ENCODE measurements at regions not wholly inside any gene's neighbourhood (a gene's known extent, or its start where the extent isn't known, plus 50 kb on each side); places are given as distances from the start of the nearest gene placed in this dataset.

DNA sequence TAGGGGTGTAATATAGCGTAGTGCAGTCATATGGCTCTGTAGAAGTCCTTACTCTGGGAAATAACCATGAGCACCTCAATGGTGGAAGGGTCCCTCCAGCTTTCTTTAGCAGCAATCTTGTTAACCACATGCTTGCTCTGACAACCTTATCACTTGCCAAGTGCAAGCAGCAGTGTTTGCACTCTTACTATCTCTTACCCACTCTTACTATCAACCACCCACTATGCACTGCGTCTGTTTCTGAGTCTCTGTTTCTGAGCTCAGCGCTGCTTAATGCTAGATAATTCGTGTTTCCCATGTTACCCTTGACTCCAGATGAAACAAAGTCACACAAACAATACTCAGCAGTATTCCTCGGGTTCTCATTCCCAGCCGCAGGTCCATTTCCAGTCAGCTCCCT is 433.7 kb upstream of the PFKP start:
- DNase-seq (ENCODE audit: low read depth) = no peak

DNA sequence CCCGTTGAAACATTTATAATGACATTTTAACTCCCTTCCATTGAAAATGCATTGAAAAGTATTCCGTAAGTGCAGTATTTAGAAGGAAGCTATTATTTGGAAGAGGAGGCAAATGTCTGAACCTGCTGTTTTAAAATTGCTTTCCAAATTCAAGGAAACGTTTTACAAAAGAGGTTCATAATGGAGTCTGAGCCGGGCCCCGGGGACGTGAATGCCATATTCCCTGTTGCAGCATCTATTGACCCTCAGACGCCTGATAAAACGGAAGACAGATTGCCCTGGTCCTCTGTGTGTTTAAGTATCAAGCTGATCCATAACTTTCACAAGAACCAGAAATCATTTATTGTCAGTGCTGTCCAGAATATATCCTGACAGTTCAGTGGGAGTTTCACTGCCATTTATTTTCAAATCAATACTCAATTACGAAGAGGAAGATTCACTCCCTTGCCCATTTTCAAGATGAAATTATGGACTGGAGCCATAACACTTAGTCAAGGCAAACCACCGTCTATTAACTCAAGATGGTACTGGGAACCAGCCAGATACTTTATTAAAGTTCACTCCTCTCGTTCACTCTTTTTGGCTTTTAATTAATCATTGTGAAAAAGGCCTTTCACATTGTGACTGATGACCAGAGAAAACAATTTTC is 435.7 kb upstream of the PFKP start:
- DNase-seq (ENCODE audit: low read depth) = no peak

DNA sequence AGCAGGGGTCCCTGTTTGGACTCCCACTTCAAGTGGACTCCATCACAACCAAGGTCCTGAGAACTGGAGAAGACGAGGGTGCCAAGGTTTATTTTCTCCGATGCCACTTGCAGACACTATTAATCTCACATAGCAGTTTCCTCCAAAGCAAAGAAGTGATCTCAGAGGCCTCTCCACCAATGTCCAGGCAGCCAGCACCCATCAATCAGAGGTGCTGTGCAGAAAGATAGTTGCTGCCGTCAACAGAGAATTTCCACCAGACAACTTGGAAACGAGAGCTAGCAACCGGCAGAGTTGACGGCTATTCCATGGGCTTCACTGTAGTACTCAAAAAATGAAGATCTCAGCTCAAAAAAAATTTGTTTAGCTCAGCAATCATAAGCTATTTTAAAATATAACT is 438.6 kb upstream of the PFKP start:
- DNase-seq (ENCODE audit: low read depth) = no peak

DNA sequence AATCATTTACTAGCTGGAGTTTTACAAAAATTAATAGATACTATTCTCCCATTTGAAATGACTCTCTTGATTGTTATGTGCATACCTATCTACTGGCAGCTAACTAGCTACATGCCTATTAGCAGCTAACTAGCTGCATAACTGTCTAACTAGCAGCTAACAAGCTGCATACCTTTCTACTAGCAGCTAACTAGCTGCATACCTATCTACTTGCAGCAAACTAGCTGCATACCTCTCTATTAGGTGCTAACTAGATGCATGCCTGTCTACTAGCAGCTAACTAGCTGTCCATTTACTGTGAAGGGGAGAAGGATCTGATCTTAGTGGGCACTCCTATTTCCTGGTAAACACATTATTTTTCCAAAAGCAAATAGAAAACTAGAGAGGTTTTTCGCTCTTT is 439.4 kb upstream of the PFKP start:
- DNase-seq (ENCODE audit: low read depth) = no peak

DNA sequence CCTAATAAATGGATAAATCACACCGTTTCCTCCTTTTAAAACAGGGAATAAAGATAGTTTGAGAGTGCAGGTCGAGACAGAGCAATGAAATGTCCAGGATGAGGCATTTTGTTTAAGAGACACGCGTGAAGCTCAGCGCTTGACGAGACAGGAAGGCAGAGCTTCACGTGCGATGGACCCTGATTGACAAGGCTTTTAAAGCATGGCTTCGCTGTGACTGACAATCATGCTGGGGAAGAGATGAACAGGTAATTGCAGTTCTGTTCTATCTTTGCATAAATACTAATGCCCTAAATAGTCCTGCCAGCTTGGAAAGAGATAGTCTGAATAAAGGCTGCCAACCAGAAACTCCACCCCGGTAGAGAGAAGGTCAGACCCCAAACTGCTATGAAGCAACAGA is 442.3 kb upstream of the PFKP start:
- no peak for DNase-seq (ENCODE audit: low read depth)

DNA sequence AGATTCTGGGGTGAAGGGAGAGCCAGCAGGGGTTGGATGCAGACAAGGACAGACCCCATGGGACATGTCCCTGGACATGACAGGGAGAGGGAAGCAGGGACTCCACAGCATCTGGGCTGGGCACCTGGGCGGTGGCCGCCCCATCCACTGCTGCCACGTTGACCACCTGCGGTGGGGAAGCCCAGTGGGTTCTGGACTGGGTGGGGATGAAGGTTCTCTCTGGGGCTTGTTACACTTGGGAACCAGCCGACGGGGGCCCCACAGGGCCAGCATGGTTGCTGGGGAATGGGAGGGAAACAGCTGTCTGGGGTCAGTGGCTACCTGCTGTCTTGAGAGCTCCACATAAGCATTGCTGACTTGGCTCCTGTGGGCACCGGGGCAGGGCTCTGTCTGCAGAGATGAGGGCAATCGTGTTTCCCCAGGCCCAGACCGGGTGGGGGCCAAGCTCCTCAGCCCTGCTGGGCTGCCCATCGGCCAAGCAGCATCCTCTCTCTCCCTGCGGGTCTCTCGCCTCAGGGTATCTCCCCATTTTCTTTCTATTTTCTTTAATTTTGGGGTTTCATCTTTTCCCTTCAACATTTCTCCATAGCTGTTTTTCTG is 443.6 kb upstream of the PFKP start:
- no peak for DNase-seq (ENCODE audit: low read depth)

DNA sequence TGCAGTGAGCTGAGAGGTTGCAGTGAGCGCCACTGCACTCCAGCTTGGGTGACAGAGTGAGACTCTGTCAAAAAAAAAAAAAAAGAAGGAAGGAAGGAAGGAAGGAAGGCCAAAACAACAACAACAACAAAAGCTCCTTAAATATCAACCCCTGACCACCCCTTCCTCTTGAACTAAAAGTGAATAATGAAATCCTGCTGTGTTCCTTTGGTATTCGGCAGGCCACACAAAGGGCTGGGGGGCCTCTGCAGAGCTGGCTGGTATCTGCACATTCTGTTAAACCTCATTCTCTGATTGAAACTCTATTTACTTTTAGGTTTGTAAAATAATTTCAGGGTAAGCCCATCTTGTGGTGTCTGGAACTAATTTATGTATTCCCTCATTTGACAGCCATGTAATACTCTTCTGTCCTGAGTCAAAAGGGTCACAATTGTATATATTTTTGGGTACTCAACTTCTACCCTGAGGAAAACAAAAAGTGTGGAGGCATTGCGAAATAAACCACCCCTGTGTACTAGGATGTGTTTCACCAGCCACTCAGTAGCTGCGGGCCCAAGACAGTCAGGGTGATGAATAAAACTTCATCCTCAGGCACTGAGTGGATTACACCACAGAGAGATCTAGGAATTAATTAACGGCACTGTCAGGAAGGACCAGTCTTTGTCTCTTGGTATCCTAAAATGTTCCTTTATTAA is 446.4 kb upstream of the PFKP start:
- DNase-seq (ENCODE audit: low read depth) = no peak

DNA sequence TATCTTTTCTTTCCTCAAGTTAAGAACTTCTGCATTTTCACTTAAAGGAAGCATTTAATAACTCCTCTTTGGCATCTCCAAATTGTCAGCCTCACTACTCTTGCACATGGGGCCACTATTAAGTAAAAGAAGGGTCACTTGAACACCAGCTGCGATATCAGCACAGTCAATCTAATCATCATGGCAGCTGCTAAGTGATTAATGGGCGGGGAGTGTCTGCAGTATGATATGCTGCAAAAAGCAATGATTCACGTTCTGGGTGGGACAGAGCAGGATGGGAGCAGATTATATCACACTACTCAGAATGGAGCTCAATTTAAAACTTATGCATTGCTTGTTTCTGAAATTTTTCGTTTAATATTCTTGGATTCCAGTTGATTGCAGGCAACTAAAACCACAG is 447.4 kb upstream of the PFKP start:
- DNase-seq (ENCODE audit: low read depth) = peak; percentile 9

DNA sequence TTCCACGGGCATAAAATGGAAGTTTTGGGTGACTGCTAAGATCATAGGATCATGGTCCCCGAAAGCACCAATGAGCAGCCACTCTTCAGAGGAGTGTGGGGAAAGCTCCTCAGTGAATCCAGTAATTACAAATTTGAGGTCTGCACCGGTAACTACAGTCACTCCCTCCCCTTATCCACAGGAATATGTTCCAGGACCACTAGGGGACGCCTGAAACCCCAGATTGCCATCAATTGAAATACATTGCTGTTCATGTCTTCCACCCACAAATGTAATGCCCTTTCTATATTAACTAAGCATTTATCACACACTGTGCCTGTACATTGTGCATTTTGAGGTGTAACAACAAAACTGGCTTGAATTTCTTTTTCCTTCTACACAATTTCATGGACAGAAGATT is 447.9 kb upstream of the PFKP start:
- peak; percentile 39 for DNase-seq (ENCODE audit: low read depth)

DNA sequence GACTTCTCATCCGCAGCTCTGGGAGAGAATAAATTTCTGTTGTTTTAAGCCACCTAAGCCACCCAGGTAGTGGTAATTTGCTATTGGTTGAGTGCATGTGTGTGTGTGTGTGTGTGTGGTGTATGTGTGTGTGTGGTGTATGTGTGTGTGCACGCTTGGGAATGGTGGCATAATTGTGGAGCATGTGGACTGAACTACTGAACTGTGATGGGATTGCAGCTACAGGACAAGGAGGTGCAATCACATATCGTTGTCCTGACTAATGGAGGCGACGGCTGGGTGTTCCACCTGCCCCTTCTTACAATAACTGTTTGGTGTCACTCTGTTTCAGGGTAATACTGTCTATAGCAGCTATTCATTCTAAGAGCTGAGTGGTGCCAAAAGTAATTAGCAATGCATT is 448.7 kb upstream of the PFKP start:
- no peak for DNase-seq (ENCODE audit: low read depth)

DNA sequence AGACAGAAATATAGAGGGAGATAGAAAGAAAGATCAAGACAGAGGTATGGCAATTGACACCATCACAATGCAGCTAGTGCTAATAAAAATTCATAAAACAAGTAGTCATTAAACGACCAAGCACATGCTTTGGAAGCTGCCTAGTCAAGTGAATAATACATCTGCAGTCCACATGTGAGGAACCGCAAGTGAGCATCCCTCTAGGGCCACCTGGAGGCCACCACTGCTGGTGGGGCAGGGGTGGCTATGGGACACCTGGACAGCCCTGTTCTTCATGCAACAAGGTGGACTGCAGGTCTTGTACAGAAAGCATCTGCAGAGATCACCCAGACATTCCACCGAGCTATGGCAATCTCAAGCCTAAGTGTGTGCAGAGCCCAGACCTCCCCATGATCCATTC is 451.1 kb upstream of the PFKP start:
- no peak for DNase-seq (ENCODE audit: low read depth)

DNA sequence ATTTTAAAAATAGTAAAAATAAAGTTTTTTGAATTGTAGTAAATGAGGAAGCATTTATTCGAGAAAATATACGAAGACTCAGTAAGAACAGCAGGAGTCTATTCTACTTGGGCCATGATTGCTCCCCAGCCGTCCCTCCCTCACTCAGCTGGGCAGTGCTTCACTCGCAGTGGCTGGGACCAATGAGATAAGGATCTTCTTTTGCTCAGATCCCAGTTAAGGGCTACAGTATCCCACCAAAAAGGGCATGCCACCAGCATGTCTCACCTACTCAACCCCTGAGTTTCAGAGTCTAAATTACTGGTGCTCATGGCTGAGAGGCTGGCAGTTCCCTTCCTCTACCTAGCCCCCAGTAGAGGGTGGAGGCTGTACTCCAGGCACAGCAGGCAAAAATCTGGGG is 455.7 kb upstream of the PFKP start:
- DNase-seq (ENCODE audit: low read depth) = no peak

DNA sequence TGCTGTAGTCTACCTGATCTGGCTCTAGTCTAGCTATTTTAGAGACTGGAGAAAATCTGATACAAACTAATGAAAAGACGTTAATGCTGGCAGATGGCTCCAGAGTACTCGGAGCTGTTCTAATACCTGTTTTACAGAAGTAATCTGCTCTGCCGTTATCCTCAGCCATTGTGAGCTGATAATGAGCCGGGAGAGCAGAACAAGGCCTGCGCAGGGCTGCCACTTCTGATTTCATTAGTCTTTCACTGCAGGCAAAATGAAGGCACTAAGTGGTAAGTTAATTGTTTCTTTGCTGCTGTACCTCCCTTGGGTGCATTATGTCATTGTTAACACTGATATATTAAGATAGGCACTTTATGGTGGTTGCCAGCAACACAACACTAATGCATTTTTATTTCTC is 456.4 kb upstream of the PFKP start:
- DNase-seq (ENCODE audit: low read depth) = no peak

DNA sequence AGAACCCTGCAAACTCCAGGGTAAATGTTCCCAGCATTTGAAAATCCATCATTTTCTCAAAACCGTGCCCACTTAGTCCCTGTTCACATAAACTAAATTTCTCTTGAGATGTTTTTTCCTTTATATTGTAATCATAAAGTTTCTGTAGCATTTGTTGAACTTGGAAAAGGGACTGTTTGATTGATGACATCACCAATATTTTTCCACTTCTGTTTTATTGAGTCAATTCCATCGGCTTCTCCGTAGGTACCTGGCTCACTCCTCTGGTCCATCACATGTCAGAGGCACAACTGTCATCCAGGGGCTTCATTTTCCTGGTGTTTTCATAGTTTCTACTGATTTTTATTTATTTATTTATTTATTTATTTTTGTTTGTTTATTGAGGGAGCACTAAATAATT is 462.5 kb upstream of the PFKP start:
- no peak for DNase-seq (ENCODE audit: low read depth)

DNA sequence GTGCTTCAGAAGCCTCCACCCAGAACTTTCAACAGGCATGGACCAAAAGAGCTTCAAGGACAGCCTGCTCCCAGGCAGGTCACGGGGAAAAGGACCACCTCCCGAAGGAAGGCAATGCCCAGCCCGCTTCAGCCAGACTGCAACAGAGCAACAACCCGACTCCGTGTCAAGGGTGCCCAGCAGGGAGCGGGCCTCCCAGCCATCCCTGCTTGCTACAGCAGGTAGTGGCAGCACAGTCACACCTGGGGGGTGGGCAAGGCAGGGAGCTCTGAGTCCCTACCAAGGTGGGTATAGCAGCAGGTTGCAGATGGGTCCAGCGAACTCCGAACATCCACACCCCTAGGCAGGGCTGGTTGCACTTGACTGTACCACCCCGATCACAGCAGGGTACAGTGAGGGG is 467.8 kb upstream of the PFKP start:
- no peak for DNase-seq (ENCODE audit: low read depth)

DNA sequence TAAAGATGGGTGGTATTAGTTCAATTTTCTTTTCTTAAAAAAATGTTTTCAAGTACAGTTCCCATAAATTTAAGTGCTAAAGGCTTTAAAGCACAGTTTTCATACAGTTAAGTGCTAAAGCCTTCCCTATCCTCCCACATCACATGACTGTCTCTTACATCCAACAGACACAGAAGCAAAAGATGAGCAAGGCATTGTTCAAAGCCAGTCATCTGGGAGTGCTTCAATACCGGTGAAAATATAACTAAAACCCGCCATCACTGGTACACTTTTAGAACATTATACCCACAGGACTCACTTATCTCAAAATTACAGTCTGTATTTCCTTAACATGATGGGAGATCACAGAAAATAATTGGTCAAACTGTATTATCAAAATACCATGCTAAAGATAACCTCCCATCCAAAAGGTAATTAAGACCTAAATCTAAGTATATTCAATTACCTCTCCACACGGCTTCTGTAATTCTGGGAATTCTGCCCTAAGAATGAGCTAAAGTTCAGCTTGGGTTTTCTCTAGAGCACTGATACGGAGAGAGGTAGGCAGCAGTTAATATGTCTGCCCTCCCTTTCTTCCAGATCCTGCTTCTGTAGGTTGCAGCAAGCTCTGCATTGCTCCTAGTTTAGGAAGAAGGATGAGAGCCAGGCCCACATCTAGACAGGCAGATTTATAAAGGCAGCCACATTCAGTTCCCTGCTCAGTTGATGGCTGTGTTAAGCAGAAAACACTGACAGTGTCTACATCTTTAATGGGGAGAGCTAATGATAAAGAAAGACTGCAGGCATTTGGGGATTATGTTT is 474.8 kb upstream of the PFKP start:
- no peak for DNase-seq (ENCODE audit: low read depth)

DNA sequence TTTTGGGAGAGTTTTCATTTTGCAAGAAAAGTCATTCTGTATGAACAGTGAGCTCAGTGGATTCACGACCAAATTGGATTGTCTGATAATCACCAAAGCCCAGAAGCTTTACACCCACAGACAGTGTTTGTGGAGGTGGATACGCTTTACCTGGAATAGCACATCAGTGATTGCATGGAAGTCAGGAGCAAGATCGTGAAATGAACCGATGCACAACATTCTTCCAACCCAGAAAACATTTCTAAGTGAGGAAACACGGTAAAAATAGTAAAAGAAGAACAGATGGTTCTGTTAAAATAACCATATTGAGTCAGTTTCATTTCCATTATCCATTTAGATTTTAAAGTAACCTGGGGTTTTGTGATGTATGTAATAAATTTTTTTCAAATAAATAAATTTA is 478.2 kb upstream of the PFKP start:
- no peak for DNase-seq (ENCODE audit: low read depth)

DNA sequence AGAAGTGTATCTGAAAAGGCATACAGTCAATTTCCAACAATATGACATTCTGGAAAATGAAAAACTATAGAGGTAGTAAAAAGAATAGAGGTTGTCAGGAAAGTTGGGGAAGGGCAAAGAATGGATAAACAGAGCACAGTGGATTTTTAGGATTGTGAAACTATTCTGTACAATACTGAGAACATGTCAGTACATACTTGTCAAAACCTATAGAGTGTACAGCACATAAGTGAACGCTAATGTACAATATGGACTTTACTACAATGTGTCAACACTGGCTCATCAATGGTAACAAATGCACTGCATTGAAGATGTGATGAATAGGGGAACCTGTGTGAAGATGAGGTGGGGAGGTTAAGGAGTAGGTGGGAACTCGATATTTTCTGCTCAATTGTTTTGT is 483.0 kb upstream of the PFKP start:
- DNase-seq (ENCODE audit: low read depth) = no peak

DNA sequence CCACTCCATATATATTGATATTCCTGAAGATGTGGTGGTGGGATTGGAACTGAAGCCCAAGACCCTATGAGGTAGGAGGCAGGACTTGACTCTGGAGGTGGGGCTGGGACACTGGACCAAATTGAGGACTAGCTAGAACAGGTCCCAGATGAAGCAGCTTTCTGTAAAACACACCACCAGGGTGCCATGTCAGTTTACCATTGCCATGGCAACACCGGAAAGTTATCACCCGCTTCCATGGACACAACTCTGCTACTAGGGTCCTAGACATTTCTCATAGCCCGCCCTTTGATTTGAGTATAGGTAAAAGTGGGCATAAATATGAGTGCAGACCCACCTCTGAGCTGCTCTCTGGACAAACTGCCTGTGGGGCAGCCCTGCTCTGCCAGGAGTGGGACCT is 490.5 kb upstream of the PFKP start:
- DNase-seq (ENCODE audit: low read depth) = no peak

DNA sequence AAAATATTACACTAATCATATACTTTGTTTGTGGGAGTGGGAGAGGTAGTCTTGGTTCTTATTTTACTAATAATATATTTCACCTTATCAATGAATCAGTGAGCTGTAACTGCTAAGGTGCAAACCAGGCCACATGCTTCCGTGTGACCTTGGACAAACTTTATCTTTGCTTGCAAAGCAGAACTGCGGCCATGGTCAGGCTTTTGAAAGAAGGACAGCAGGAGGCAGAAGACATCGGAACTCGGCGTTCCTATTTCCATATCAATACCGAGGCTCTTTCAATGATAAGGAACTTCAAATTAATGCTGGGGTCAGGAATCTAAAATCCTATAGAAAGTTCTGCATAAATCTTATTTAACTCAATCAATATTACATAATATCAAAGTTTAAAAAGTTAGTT is 491.9 kb upstream of the PFKP start:
- no peak for DNase-seq (ENCODE audit: low read depth)

DNA sequence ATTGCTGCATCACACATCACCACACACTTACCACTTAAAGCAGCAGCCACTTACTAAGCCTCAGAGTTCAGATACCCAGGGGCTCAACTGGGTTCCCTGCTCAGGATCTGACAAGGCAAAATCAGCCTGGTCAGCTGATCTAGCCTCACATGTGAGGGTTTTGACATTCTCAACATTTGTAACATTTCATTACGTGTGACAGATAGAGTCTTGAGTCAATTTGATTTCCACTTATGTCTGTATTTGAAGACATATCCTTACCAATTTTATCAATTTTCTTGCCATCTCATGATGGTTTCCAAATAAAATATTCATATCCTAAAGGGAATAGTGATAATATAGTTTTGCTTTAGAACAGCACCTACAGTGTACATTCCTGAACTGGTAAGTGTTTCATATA is 494.7 kb upstream of the PFKP start:
- no peak for DNase-seq (ENCODE audit: low read depth)

DNA sequence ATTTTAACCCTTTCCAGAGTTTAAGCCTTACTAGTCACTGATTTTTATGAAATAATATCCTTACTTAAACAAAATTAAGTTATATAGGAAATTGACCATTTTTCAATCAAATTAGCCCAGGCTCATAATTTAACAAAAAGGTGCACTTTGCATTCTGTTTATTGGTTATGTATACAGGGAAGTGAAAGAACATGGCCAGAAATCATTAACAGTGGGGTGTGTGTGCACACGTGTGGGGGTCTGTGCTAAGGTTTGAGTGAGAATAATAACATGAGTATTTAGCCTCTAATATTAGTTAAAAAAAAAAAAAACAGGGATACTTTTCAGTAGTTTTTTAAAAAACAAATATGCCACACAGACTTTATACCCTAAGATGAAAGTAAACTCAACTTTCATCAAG is 510.5 kb upstream of the PFKP start:
- no peak for DNase-seq (ENCODE audit: low read depth)

DNA sequence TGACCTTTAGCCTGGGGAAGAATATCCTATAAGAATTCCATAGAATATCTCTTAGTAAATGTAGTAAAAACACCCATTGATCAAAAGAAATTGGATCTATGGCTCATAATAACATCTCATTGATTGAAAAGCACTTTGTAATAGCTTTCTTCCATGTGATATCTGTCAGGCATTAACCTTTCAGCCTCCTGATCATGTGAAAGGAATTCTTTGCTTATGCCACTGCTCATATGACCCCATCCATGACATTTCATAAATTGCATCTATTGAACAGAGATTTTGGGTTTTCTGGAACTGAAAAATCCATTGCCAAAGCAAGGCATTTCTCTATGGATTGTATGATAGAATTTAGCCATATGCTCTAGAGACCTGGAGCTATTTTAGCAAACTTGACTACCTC is 519.3 kb upstream of the PFKP start:
- DNase-seq (ENCODE audit: low read depth) = no peak

Measured in RPMI7951 (cell line).